Activated B cell treated with CpG ODN at 0.5 μM for 24 hours (primary cell): ENCODE measurements at regions not wholly inside any gene's neighbourhood (a gene's known extent, or its start where the extent isn't known, plus 50 kb on each side); places are given as distances from the start of the nearest gene placed in this dataset.

ENCODE experiments used
- ATAC-seq: fragments of 200-7000 bp; cut with Tn5 transposase; one replicate; pipeline ENCODE4 v1.10.0; 2021; ENCODE audit warnings: low read depth, mild to moderate bottlenecking, moderate library complexity
- CTCF ChIA-PET: fragments of 350-600 bp; sonication (Branson Sonifier 250); formaldehyde crosslinking; loops from one replicate; lab custom pipeline; 2021; ENCODE audit warnings: antibody characterized with exemption; lab: Charles Lee
- POLR2A ChIA-PET: fragments of 350-600 bp; sonication (Branson Sonifier 250); formaldehyde crosslinking; loops from one replicate; lab custom pipeline; 2021; ENCODE audit warnings: antibody characterized with exemption; lab: Charles Lee
- DNase-seq: peaks from one replicate; pipeline ENCODE4 v3.0.0; 2022
- H3K27ac Mint-ChIP-seq: one replicate; pipeline ENCODE4 v1.8.0; 2020; ENCODE audit warnings: mixed read lengths
- H3K27me3 Mint-ChIP-seq: one replicate; pipeline ENCODE4 v1.8.0; 2021; ENCODE audit warnings: mixed read lengths
- H3K36me3 Mint-ChIP-seq: one replicate; pipeline ENCODE4 v1.8.0; 2021; ENCODE audit warnings: low read depth, mixed read lengths
- H3K4me1 Mint-ChIP-seq: one replicate; pipeline ENCODE4 v1.8.0; 2021; ENCODE audit warnings: mixed read lengths
- H3K4me3 Mint-ChIP-seq: one replicate; pipeline ENCODE4 v1.8.0; 2020; ENCODE audit warnings: mild to moderate bottlenecking, mixed read lengths
- H3K9me3 Mint-ChIP-seq: one replicate; pipeline ENCODE4 v1.8.0; 2020; ENCODE audit warnings: mixed read lengths
- CTCF ChIP-seq: fragments of 200-600 bp; IDR thresholded peaks from one replicate; pipeline ENCODE4 v1.8.0; 2022; ENCODE audit warnings: antibody characterized with exemption, mild to moderate bottlenecking
- intact Hi-C: fragments of 100-400 bp; cut with micrococcal nuclease; formaldehyde crosslinking; loops from one replicate; pipeline ENCODE4 v1.15.1; 2024

- no peaks in the 10 kb centered on the region for H3K9me3 Mint-ChIP-seq
- intact Hi-C loops: no loop called here
- DNase-seq: no peak
- H3K27ac Mint-ChIP-seq: no peak overlapping the region
- TF ChIP-seq CTCF: no peak
- peaks cover 5% of the 10 kb centered on the region for H3K27me3 Mint-ChIP-seq
- H3K4me1 Mint-ChIP-seq: no peaks in the 10 kb centered on the region
- ChIA-PET CTCF (no interaction called here), POLR2A (no interaction called here)
- no peaks in the 10 kb centered on the region for H3K36me3 Mint-ChIP-seq
- no peak for ATAC-seq
- no peak overlapping the region for H3K4me3 Mint-ChIP-seq
Measured at GRCh38 chr14:66240105-66240504, 246.1 kb upstream of the CCDC196 start.

- Mint-ChIP-seq H3K4me1 (no peaks in the 10 kb centered on the region), H3K27me3 (peaks cover 2% of the 10 kb centered on the region), H3K27ac (no peak overlapping the region), H3K36me3 (no peaks in the 10 kb centered on the region), H3K9me3 (no peaks in the 10 kb centered on the region), H3K4me3 (no peak overlapping the region)
- no peak for TF ChIP-seq CTCF
- no peak for ATAC-seq
- ChIA-PET POLR2A (no interaction called here), CTCF (no interaction called here)
- DNase-seq: no peak
- intact Hi-C loops: no loop called here
Measured at GRCh38 chr14:66242001-66242400, 244.2 kb upstream of the CCDC196 start.

- Mint-ChIP-seq H3K4me3 (no peak overlapping the region), H3K27me3 (no peaks in the 10 kb centered on the region), H3K9me3 (no peaks in the 10 kb centered on the region), H3K36me3 (no peaks in the 10 kb centered on the region), H3K4me1 (no peaks in the 10 kb centered on the region), H3K27ac (no peak overlapping the region)
- CTCF ChIA-PET: no interaction called here
- intact Hi-C loops: no loop called here
- POLR2A ChIA-PET: no interaction called here
- ATAC-seq (no peak), DNase-seq (no peak)
- TF ChIP-seq CTCF: no peak
Measured at GRCh38 chr14:66244834-66245233, 241.3 kb upstream of the CCDC196 start.

GRCh38 chr14:66247662-66248193 is 238.4 kb upstream of the CCDC196 start:
- Mint-ChIP-seq H3K27ac (no peak overlapping the region), H3K27me3 (peaks cover 2% of the 10 kb centered on the region), H3K4me1 (no peaks in the 10 kb centered on the region), H3K4me3 (no peak overlapping the region), H3K36me3 (no peaks in the 10 kb centered on the region), H3K9me3 (no peaks in the 10 kb centered on the region)
- ATAC-seq (no peak), DNase-seq (no peak)
- ChIA-PET CTCF (no interaction called here), POLR2A (no interaction called here)
- TF ChIP-seq CTCF: no peak
- intact Hi-C loops: no loop called here

DNA sequence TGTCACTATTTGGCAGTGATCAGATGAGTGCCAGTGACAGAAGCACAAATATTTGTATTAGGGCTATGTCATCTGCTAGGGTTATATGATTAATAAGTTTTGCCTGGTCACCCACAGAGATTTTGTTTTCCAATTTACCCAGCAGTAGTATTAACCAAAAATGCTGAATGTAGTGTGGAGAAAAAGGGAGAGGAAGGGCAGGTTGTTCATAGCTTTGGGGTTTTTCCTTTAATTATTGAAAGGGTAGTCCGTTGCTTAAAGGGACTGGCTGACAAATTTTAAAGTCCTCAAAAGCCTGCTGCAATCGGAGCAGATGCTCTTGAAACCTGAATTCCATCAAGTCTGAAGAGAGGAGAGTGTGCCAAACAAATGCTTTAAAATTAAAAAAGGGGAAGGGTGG is 237.9 kb upstream of the CCDC196 start:
- ChIA-PET CTCF (no interaction called here), POLR2A (no interaction called here)
- DNase-seq: no peak
- H3K27me3 Mint-ChIP-seq: peaks cover 2% of the 10 kb centered on the region
- no peak overlapping the region for H3K27ac Mint-ChIP-seq
- H3K4me1 Mint-ChIP-seq: no peaks in the 10 kb centered on the region
- intact Hi-C loops: no loop called here
- no peaks in the 10 kb centered on the region for H3K9me3 Mint-ChIP-seq
- TF ChIP-seq CTCF: no peak
- no peak for ATAC-seq
- H3K36me3 Mint-ChIP-seq: no peaks in the 10 kb centered on the region
- no peak overlapping the region for H3K4me3 Mint-ChIP-seq
